ENCODE measurements at regions not wholly inside any gene's neighbourhood (a gene's known extent, or its start where the extent isn't known, plus 50 kb on each side); places are given as distances from the start of the nearest gene placed in this dataset.

- H3K9me3 ChIP-seq (ENCODE audit: insufficient read depth, low read depth) = no peaks in the 10 kb centered on the region
- H3K4me1 ChIP-seq (replicated peaks; ENCODE audit: insufficient read depth) = no peaks in the 10 kb centered on the region
- H3K4me3 ChIP-seq = no peak overlapping the region
- H3K79me2 ChIP-seq (ENCODE audit: low read depth) = no peaks in the 10 kb centered on the region
- TF ChIP-seq CTCF (conservative IDR thresholded peaks at IDR 0.05) (no peak), EZH2 (IDR thresholded peaks at IDR 0.05; ENCODE audit: low read depth) (no peak)
- H3K9me2 ChIP-seq (ENCODE audit: insufficient read depth) = peaks cover 5% of the 10 kb centered on the region; the same call in 1 of the 2 replicates
- no peak overlapping the region for H3K27ac ChIP-seq
- ChIA-PET CTCF (interaction anchor here (1.1 kb wide), 1 partner anchor 123 kb away, joined by 3 read pairs; no protein-coding TSS in a partner anchor), POLR2A (ENCODE audit: unreplicated experiment) (no interaction called here)
- no peak overlapping the region for H2AFZ ChIP-seq
- no peaks in the 10 kb centered on the region for H4K20me1 ChIP-seq (ENCODE audit: insufficient read depth)
- no TSS peak for BruUV-seq (replicated peaks)
- H3K27me3 ChIP-seq (ENCODE audit: insufficient read depth, low read depth) = 0 out of 2 replicates have a peak, but pooled peaks cover 4% of the 10 kb centered on the region
- intact Hi-C loops (cut with micrococcal nuclease; ENCODE audit: unreplicated experiment) = loop anchor here (5.0 kb wide), 1 partner anchor 923 kb away; no protein-coding TSS in a partner anchor
- DNase-seq = no peak
- H3F3A ChIP-seq (ENCODE audit: insufficient read depth, low read depth) = no peaks in the 10 kb centered on the region
- no peak overlapping the region for H3K4me2 ChIP-seq
- H3K36me3 ChIP-seq (ENCODE audit: low read depth) = no peaks in the 10 kb centered on the region
Measured at GRCh38 chr15:92224843-92225242, 168.8 kb upstream of the ST8SIA2 start.

GRCh38 chr15:92226020-92226612 is 167.6 kb upstream of the ST8SIA2 start:
- intact Hi-C loops (cut with micrococcal nuclease; ENCODE audit: unreplicated experiment) = loop anchor here (2.0 to 5.0 kb wide), 2 partner anchors 129 to 924 kb away; no protein-coding TSS in a partner anchor
- CTCF ChIA-PET = interaction anchor here (1.1 kb wide), 1 partner anchor 124 kb away, joined by 3 read pairs; no protein-coding TSS in a partner anchor
- Histone ChIP-seq H3K4me1 (replicated peaks; ENCODE audit: insufficient read depth) (no peaks in the 10 kb centered on the region), H3K27ac (no peak overlapping the region), H3K79me2 (ENCODE audit: low read depth) (no peaks in the 10 kb centered on the region), H3F3A (ENCODE audit: insufficient read depth, low read depth) (no peaks in the 10 kb centered on the region), H3K4me2 (no peak overlapping the region), H3K9me2 (ENCODE audit: insufficient read depth) (peaks cover 5% of the 10 kb centered on the region; the same call in 1 of the 2 replicates), H3K36me3 (ENCODE audit: low read depth) (no peaks in the 10 kb centered on the region), H3K27me3 (ENCODE audit: insufficient read depth, low read depth) (0 out of 2 replicates have a peak, but pooled peaks cover 6% of the 10 kb centered on the region), H4K20me1 (ENCODE audit: insufficient read depth) (no peaks in the 10 kb centered on the region), H2AFZ (no peak overlapping the region), H3K4me3 (no peak overlapping the region), H3K9me3 (ENCODE audit: insufficient read depth, low read depth) (no peaks in the 10 kb centered on the region)
- POLR2A ChIA-PET (ENCODE audit: unreplicated experiment) = interaction anchor here (0.6 kb wide), 1 partner anchor 41 kb away, joined by 3 read pairs; no protein-coding TSS in a partner anchor
- no peak for DNase-seq
- TF ChIP-seq EZH2 (IDR thresholded peaks at IDR 0.05; ENCODE audit: low read depth) = no peak
- peak; percentile 62 for TF ChIP-seq CTCF (conservative IDR thresholded peaks at IDR 0.05)
- BruUV-seq (replicated peaks) = no TSS peak

DNA sequence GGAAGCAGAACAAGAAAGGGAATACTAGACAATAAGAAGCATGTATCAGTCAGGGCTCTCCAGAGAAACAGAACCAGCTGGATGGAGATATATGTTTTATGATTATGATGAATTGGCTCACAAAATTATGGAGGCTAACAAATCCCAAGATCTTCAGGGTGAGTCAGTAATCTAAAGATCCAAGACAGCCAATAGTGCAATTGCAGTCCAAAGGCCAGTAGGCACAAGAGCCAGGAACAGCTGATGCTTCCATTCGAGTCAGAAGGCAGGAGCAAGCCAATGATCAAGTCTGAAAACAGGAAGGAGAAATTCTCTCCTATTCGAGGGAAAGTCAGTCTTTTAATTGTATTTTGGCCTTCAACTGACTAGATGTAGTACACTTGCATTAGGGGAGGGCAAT is 164.9 kb upstream of the ST8SIA2 start:
- H3K27ac ChIP-seq = no peak overlapping the region
- intact Hi-C loops (cut with micrococcal nuclease; ENCODE audit: unreplicated experiment) = loop anchor here (5.0 kb wide), 1 partner anchor 927 kb away; no protein-coding TSS in a partner anchor
- peaks cover 14% of the 10 kb centered on the region; the same call in 1 of the 2 replicates for H3K27me3 ChIP-seq (ENCODE audit: insufficient read depth, low read depth)
- no peaks in the 10 kb centered on the region for H4K20me1 ChIP-seq (ENCODE audit: insufficient read depth)
- no peak for DNase-seq
- no peak for TF ChIP-seq EZH2 (IDR thresholded peaks at IDR 0.05; ENCODE audit: low read depth)
- no peak for TF ChIP-seq CTCF (conservative IDR thresholded peaks at IDR 0.05)
- H2AFZ ChIP-seq = no peak overlapping the region
- no peak overlapping the region for H3K4me2 ChIP-seq
- no peaks in the 10 kb centered on the region for H3K4me1 ChIP-seq (replicated peaks; ENCODE audit: insufficient read depth)
- H3K9me3 ChIP-seq (ENCODE audit: insufficient read depth, low read depth) = no peaks in the 10 kb centered on the region
- no peaks in the 10 kb centered on the region for H3K79me2 ChIP-seq (ENCODE audit: low read depth)
- H3K4me3 ChIP-seq = no peak overlapping the region
- ChIA-PET CTCF (no interaction called here), POLR2A (ENCODE audit: unreplicated experiment) (no interaction called here)
- no peaks in the 10 kb centered on the region for H3K36me3 ChIP-seq (ENCODE audit: low read depth)
- no TSS peak for BruUV-seq (replicated peaks)
- H3F3A ChIP-seq (ENCODE audit: insufficient read depth, low read depth) = no peaks in the 10 kb centered on the region
- peaks cover 5% of the 10 kb centered on the region; the same call in 1 of the 2 replicates for H3K9me2 ChIP-seq (ENCODE audit: insufficient read depth)

Data from PC-9 (cell line).